Pancreas (tissue), 10 donors: ENCODE measurements at regions not wholly inside any gene's neighbourhood (a gene's known extent, or its start where the extent isn't known, plus 50 kb on each side); places are given as distances from the start of the nearest gene placed in this dataset.

ENCODE experiments used
- ATAC-seq, 4 donors: fragments of 200-7000 bp; cut with Tn5 transposase; one replicate each; pipeline versions ENCODE4 v1.8.0 to v1.9.1; 2020; ENCODE audit warnings: mild to moderate bottlenecking in 4 of 4, moderate library complexity in 4 of 4
- DNase-seq, 6 donors: peaks; one replicate each; pipeline ENCODE4 v3.0.0-alpha.2; 2020
- FAIRE-seq: peaks from 2 replicates; lab custom pipeline; 2012; peaks lifted over from hg19 to GRCh38; lab: Jason Lieb, UNC
- H3K27ac ChIP-seq, 4 donors: fragments of 200-600 bp; sonication (generic); 1 replicate in 3 of 4; 2 replicates in 1 of 4; pipeline versions ENCODE4 v1.5.0 to v1.8.0; 2020
- H3K27me3 ChIP-seq, 4 donors: fragments of 200-600 bp; one replicate each; pipeline ENCODE4 v1.8.0; 2021
- H3K36me3 ChIP-seq, 3 donors: fragments of 200-600 bp; sonication (generic) in 1 of 3; one replicate each; pipeline versions ENCODE4 v1.5.0 to v1.8.0; 2020 to 2021
- H3K4me1 ChIP-seq, 3 donors: fragments of 200-600 bp; one replicate each; pipeline ENCODE4 v1.8.0; 2021
- H3K4me3 ChIP-seq, 4 donors: fragments of 200-600 bp; sonication (generic) in 2 of 4; one replicate each; pipeline versions ENCODE4 v1.5.0 to v1.8.0; 2020 to 2021
- H3K9me3 ChIP-seq, 4 donors: fragments of 200-600 bp; one replicate each; pipeline ENCODE4 v1.8.0; 2021
- CTCF ChIP-seq, 4 donors: fragments of 200-600 bp; sonication (generic) in 3 of 4; IDR thresholded peaks; one replicate each; pipeline versions ENCODE4 v1.5.0 to v1.8.0; 2021; ENCODE audit warnings: antibody characterized with exemption in 4 of 4
- WGBS, 2 donors: extraction: QIAGEN DNeasy Blood & Tissue Kit; methylation state at CpG; one replicate each; pipeline ENCODE4 v1.1.7; 2013; 5-methylcytosine and 5-hydroxymethylcytosine counted together
- intact Hi-C, 3 donors: fragments of 100-400 bp; cut with DNase I; formaldehyde crosslinking; loops; one replicate each; pipeline versions ENCODE4 v1.11.1 to v1.14.2; 2022
- donor health status: healthy with polysubstance abuse.
- donor health status: DM: no; HTN: no; CAD: no; lungs with moderate emphysema.
- donor health status: DM: no; HTN: no; CAD: no.
- donor health status: control.
- donor health status: control.
- donor health status: Bipolar disorder and iron deficiency.
- donor health status: DM: yes; HTN: yes; CAD: no.
- donor health status: DM: no; HTN: no; CAD: no.
- donor health status: DM: no; HTN: no; CAD: no.
- donor health status: DM: yes; HTN: yes; CAD: no.

DNA sequence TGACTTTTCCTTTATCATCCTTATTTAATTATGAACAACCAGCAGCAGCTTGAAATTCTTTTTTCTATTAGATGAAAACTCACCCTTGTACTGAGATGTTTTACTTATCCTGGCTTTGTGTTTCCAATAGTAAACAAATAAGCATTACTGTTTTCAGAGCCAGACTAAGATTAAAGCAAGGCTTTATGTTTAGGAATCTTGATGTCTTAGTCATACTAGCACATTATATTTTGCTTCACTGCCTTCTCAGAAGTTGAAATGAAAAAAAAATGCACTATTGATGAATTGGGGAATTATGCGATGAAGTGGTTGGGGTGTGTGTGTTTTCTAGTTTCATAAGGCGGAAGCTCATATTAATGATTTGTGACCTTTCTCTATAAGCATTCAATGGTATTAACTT lies 301.2 kb upstream of the E2F7 start:
- no peaks in the 10 kb centered on the region for H3K27me3 ChIP-seq
- FAIRE-seq = no peak
- no peaks in the 10 kb centered on the region for H3K36me3 ChIP-seq
- intact Hi-C loops = no loop called here
- no peak for DNase-seq
- H3K9me3 ChIP-seq = no peaks in the 10 kb centered on the region
- TF ChIP-seq CTCF (IDR thresholded peaks at IDR 0.05) = no peak
- 89 to 96% methylated on average over 2 of the region's 2 CpGs for WGBS, 2 donors
- ATAC-seq = no peak
- no peak overlapping the region for H3K4me3 ChIP-seq
- no peak overlapping the region for H3K27ac ChIP-seq
- H3K4me1 ChIP-seq = no peaks in the 10 kb centered on the region

DNA sequence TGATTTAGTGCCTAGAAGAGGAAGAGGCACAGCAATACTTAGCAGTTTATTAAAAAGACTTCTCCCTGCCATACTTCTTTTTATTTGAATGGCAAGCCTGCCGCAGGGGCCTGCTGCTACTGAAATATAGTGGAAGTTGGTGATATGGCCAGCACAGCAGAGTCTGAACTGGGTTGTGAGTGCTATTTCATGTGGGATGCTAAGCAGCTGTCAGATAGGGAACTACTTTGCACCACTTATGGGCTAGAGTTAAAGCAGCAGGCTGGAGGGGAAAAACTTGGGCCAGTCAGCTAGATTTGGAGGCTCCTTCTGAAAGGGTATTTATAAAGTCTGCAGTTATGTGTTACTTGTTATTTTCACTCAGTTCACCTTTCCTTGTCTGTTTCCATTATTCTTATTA lies 299.0 kb upstream of the E2F7 start:
- Histone ChIP-seq H3K4me3 (no peak overlapping the region), H3K4me1 (no peaks in the 10 kb centered on the region), H3K27me3 (no peaks in the 10 kb centered on the region), H3K27ac (no peak overlapping the region), H3K9me3 (no peaks in the 10 kb centered on the region), H3K36me3 (no peaks in the 10 kb centered on the region)
- intact Hi-C loops = no loop called here
- DNase-seq (no peak), ATAC-seq (no peak), FAIRE-seq (no peak)
- TF ChIP-seq CTCF (IDR thresholded peaks at IDR 0.05) = no peak
- WGBS, 2 donors = 80 to 91% methylated on average over 1 of the region's 1 CpG

GRCh38 chr12:77362509-77363210 lies 297.3 kb upstream of the E2F7 start:
- no peaks in the 10 kb centered on the region for H3K36me3 ChIP-seq
- intact Hi-C loops = no loop called here

GRCh38 chr12:77357655-77358054 lies 292.3 kb upstream of the E2F7 start:
- Histone ChIP-seq H3K27me3 (no peaks in the 10 kb centered on the region), H3K4me3 (no peak overlapping the region), H3K9me3 (no peaks in the 10 kb centered on the region), H3K27ac (no peak overlapping the region), H3K36me3 (no peaks in the 10 kb centered on the region), H3K4me1 (no peaks in the 10 kb centered on the region)
- 79 to 95% methylated on average over 6 of the region's 6 CpGs for WGBS, 2 donors
- FAIRE-seq (no peak), ATAC-seq (no peak), DNase-seq (no peak)
- intact Hi-C loops = no loop called here
- no peak for TF ChIP-seq CTCF (IDR thresholded peaks at IDR 0.05)

More at GRCh38 chr12:77362509-77363210, 297.3 kb upstream of the E2F7 start:
- WGBS, 2 donors = 31 to 42% methylated on average over 7 of the region's 7 CpGs
- no peak for FAIRE-seq
- Histone ChIP-seq H3K27me3 (no peaks in the 10 kb centered on the region), H3K9me3 (no peaks in the 10 kb centered on the region), H3K4me3 (no peak overlapping the region), H3K27ac (no peak overlapping the region), H3K4me1 (no peaks in the 10 kb centered on the region)
- no peak for DNase-seq
- no peak for ATAC-seq
- TF ChIP-seq CTCF (IDR thresholded peaks at IDR 0.05) = no peak

- no peaks in the 10 kb centered on the region for H3K27me3 ChIP-seq
- ATAC-seq (no peak), FAIRE-seq (no peak), DNase-seq (no peak)
- intact Hi-C loops = no loop called here
- no peaks in the 10 kb centered on the region for H3K4me1 ChIP-seq
- no peak overlapping the region for H3K4me3 ChIP-seq
- no peak overlapping the region for H3K27ac ChIP-seq
- 37 to 43% methylated on average over 2 of the region's 2 CpGs for WGBS, 2 donors
- no peaks in the 10 kb centered on the region for H3K36me3 ChIP-seq
- no peaks in the 10 kb centered on the region for H3K9me3 ChIP-seq
- TF ChIP-seq CTCF (IDR thresholded peaks at IDR 0.05) = no peak
Observed at GRCh38 chr12:77354766-77355362, 289.5 kb upstream of the E2F7 start.
